Panc1 (cell line): ENCODE measurements at regions not wholly inside any gene's neighbourhood (a gene's known extent, or its start where the extent isn't known, plus 50 kb on each side); places are given as distances from the start of the nearest gene placed in this dataset.

ENCODE experiments used
- ATAC-seq: fragments of 200-7000 bp; cut with Tn5 transposase; 2 replicates; pipeline ENCODE4 v1.9.1; 2020; ENCODE audit warnings: mild to moderate bottlenecking, moderate library complexity
- BruUV-seq: library from RNA; stranded (reverse); fragments of 400-500 nt; replicated peaks from 2 replicates; lab custom pipeline; 2021; lab: Mats Ljungman, UMichigan
- CTCF ChIA-PET: fragments of 300-600 bp; sonication (Branson Sonifier 250); formaldehyde crosslinking; loops from one replicate; lab custom pipeline; 2022; ENCODE audit warnings: antibody characterized with exemption; lab: Charles Lee
- POLR2A ChIA-PET: fragments of 300-600 bp; sonication (Branson Sonifier 250); formaldehyde crosslinking; loops from one replicate; lab custom pipeline; 2022; ENCODE audit warnings: antibody characterized with exemption; lab: Charles Lee
- DNase-seq: peaks from one replicate; pipeline ENCODE4 v3.0.0-alpha.2; 2010; ENCODE audit warnings: low read depth, low spot score
- H3K27ac ChIP-seq: 2 replicates; pipeline ENCODE4 v1.5.1; 2011; ENCODE audit warnings: mild to moderate bottlenecking, low read length, inconsistent platforms
- H3K27me3 ChIP-seq: fragments of 200-500 bp; sonication (Bioruptor generic); 2 replicates; pipeline ENCODE4 v1.6.0; 2014; ENCODE audit warnings: low read length, inconsistent platforms; ENCODE audit not compliant: control insufficient read depth, insufficient read depth
- H3K36me3 ChIP-seq: fragments of 200-500 bp; sonication (Bioruptor generic); 2 replicates; pipeline ENCODE4 v1.5.1; 2014; ENCODE audit warnings: inconsistent platforms, mild to moderate bottlenecking, low read length, moderate library complexity; ENCODE audit not compliant: control insufficient read depth, insufficient read depth
- H3K4me1 ChIP-seq: 2 replicates; pipeline ENCODE4 v1.5.1; 2011; ENCODE audit warnings: inconsistent platforms, mild to moderate bottlenecking, low read length, moderate library complexity; ENCODE audit not compliant: control insufficient read depth, insufficient read depth
- H3K4me3 ChIP-seq, 2 experiments: 2 replicates each; pipeline ENCODE4 v1.5.1; 2011 to 2012; ENCODE audit warnings: low read depth in 2 of 2, low read length in 2 of 2, mild to moderate bottlenecking in 2 of 2, inconsistent platforms in 1 of 2, moderate library complexity in 1 of 2
- H3K9me3 ChIP-seq: fragments of 200-500 bp; sonication (Bioruptor generic); 2 replicates; pipeline ENCODE4 v1.5.1; 2014; ENCODE audit warnings: low read depth, mild to moderate bottlenecking, inconsistent platforms, low read length, moderate library complexity; ENCODE audit not compliant: control insufficient read depth, insufficient read depth
- CTCF ChIP-seq: fragments of 450-650 bp; IDR thresholded peaks from 2 replicates; pipeline ENCODE4 v1.5.1; 2017; ENCODE audit warnings: mild to moderate bottlenecking
- POLR2AphosphoS5 ChIP-seq: IDR thresholded peaks from 2 replicates; pipeline ENCODE4 v1.6.1; 2012; ENCODE audit warnings: mild to moderate bottlenecking, low read depth, low read length, moderate library complexity
- SIN3A ChIP-seq: IDR thresholded peaks from 2 replicates; pipeline ENCODE4 v1.6.1; 2012; ENCODE audit warnings: low read depth, mild to moderate bottlenecking, low read length, moderate library complexity, borderline replicate concordance; ENCODE audit not compliant: insufficient read depth
- TCF7L2 ChIP-seq: IDR thresholded peaks from 2 replicates; pipeline ENCODE4 v1.6.1; 2011; ENCODE audit warnings: mild to moderate bottlenecking, low read depth, low read length, inconsistent platforms
- in situ Hi-C: cut with HindIII; loops from 2 replicates; pipeline ENCODE4 v1.10.0; 2016; ENCODE audit warnings: low sequenced_read_pairs, low pct_unique_long_range_greater_than_20kb
- intact Hi-C: fragments of 100-400 bp; cut with micrococcal nuclease; formaldehyde crosslinking; loops from one replicate; pipeline ENCODE4 v1.10.0; 2022; ENCODE audit not compliant: unreplicated experiment
- TF ChIP-seq, protein P1 (sequence below), 2 experiments: IDR thresholded peaks; 2 replicates each; pipeline ENCODE4 v1.6.1; 2011 to 2012; ENCODE audit warnings: low read depth in 2 of 2, control low read depth in 1 of 2, low read length in 1 of 2, mild to moderate bottlenecking in 1 of 2, moderate library complexity in 1 of 2; ENCODE audit not compliant: insufficient read depth in 1 of 2

DNA sequence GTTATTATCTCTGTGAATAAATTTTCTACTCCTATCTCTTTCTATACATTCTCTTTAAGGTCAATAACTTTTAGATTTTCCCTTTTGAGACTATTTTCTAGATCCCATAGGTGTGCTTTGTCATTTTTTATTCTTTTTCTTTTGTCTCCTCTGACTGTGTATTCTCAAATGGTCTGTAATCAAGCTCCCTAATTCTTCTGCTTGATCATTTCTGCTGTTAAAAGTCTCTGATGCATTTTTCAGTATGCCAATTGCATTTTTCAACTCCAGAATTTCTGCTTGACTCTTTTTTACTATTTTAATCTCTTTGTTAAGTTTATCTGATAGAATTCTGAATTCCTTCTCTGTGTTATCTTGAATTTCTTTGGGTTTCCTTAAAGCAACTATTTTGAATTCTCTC is 78.2 kb downstream of the THNSL1 start:
- in situ Hi-C loops: no loop called here

DNA sequence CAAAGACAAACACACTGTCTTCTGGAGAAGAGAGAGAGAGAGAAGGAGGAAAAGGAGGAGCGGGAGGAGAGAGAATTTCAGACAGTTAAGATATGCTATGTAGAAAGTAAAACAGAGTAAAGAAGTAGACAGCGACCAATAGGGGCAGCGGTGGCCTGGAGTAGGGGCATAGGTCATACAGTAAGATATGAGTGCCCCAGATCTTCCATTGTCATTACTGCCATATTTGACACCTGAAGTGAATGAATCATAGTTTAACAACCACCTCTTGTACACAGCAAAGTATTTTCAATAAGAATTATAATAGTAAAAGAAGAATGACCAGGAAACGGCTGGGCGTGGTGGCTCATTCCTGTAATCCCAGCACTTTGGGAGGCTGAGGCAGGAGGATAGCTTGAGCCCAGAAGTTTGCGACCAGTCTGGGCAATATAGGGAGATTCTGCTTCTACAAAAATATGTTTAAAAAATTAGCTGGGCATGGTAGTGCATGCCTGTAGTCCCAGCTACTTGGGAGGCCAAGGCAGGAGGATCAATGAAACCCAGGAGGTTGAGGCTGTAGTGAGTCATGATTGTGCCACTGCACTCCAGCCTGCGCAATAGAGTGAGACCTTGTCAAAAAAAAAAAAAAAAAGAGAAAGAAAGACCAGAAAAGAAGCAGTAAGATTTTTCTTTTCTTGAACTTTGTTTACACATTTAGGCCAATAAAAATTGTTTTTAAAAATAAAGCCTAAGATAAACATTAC is 77.0 kb upstream of the GPR158 start:
- BruUV-seq: no TSS peak
- ATAC-seq: no peak

More for the DNA sequence above, 78.2 kb downstream of the THNSL1 start:
- DNase-seq (no peak), ATAC-seq (no peak)
- ChIA-PET POLR2A (no interaction called here), CTCF (no interaction called here)
- no peaks in the 10 kb centered on the region for H3K9me3 ChIP-seq
- no peaks in the 10 kb centered on the region for H3K27me3 ChIP-seq
- H3K4me1 ChIP-seq: no peaks in the 10 kb centered on the region
- no peaks in the 10 kb centered on the region for H3K36me3 ChIP-seq
- no peak overlapping the region for H3K4me3 ChIP-seq
- no peak overlapping the region for H3K27ac ChIP-seq
- TF ChIP-seq, protein P1, sequence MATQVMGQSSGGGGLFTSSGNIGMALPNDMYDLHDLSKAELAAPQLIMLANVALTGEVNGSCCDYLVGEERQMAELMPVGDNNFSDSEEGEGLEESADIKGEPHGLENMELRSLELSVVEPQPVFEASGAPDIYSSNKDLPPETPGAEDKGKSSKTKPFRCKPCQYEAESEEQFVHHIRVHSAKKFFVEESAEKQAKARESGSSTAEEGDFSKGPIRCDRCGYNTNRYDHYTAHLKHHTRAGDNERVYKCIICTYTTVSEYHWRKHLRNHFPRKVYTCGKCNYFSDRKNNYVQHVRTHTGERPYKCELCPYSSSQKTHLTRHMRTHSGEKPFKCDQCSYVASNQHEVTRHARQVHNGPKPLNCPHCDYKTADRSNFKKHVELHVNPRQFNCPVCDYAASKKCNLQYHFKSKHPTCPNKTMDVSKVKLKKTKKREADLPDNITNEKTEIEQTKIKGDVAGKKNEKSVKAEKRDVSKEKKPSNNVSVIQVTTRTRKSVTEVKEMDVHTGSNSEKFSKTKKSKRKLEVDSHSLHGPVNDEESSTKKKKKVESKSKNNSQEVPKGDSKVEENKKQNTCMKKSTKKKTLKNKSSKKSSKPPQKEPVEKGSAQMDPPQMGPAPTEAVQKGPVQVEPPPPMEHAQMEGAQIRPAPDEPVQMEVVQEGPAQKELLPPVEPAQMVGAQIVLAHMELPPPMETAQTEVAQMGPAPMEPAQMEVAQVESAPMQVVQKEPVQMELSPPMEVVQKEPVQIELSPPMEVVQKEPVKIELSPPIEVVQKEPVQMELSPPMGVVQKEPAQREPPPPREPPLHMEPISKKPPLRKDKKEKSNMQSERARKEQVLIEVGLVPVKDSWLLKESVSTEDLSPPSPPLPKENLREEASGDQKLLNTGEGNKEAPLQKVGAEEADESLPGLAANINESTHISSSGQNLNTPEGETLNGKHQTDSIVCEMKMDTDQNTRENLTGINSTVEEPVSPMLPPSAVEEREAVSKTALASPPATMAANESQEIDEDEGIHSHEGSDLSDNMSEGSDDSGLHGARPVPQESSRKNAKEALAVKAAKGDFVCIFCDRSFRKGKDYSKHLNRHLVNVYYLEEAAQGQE (IDR thresholded peaks at IDR 0.05; ENCODE audit: insufficient read depth in 1 of 2, low read depth in 2 of 2, low read length in 1 of 2): no peak
- TF ChIP-seq CTCF (no peak), TCF7L2 (no peak), POLR2AphosphoS5 (no peak), SIN3A (no peak)
- no TSS peak for BruUV-seq
- intact Hi-C loops: no loop called here

More for the DNA sequence above, 77.0 kb upstream of the GPR158 start:
- Histone ChIP-seq H3K4me1 (no peaks in the 10 kb centered on the region), H3K9me3 (no peaks in the 10 kb centered on the region), H3K27ac (no peak overlapping the region), H3K27me3 (no peaks in the 10 kb centered on the region), H3K36me3 (no peaks in the 10 kb centered on the region), H3K4me3 (no peak overlapping the region)
- intact Hi-C loops (no loop called here), in situ Hi-C loops (no loop called here)
- POLR2A ChIA-PET: no interaction called here
- CTCF ChIA-PET: no interaction called here
- TF ChIP-seq POLR2AphosphoS5 (no peak), CTCF (no peak), TCF7L2 (no peak)
- DNase-seq: no peak
